Endothelial cell of umbilical vein (primary cell): ENCODE measurements at regions not wholly inside any gene's neighbourhood (a gene's known extent, or its start where the extent isn't known, plus 50 kb on each side); places are given as distances from the start of the nearest gene placed in this dataset.

Experiments used
- BruUV-seq: library from RNA; stranded (reverse); fragments of 400-500 nt; replicated peaks from 2 replicates; lab custom pipeline; 2021; lab: Mats Ljungman, UMichigan
- CTCF ChIA-PET: fragments of 300-600, 350-600 bp; sonication (Branson Sonifier 250); formaldehyde crosslinking; loops from one replicate; lab custom pipeline; 2021; ENCODE audit warnings: antibody characterized with exemption, inconsistent platforms; lab: Charles Lee
- POLR2A ChIA-PET: fragments of 300-600, 350-600 bp; sonication (Branson Sonifier 250); formaldehyde crosslinking; loops from one replicate; lab custom pipeline; 2021; ENCODE audit warnings: antibody characterized with exemption, inconsistent platforms; lab: Charles Lee
- DNase-seq: peaks from one replicate; pipeline ENCODE4 v3.0.0-alpha.2; 2011; ENCODE audit warnings: low read depth, low spot score
- FAIRE-seq: peaks from 2 replicates; lab custom pipeline; 2011; peaks lifted over from hg19 to GRCh38; lab: Jason Lieb, UNC
- H2AFZ ChIP-seq: 2 replicates; pipeline ENCODE4 v1.6.0; 2012; ENCODE audit warnings: low read depth, low read length, control low read depth, inconsistent platforms
- H3K27ac ChIP-seq: 2 replicates; pipeline ENCODE4 v1.5.1; 2011; ENCODE audit warnings: low read depth, mild to moderate bottlenecking, control low read depth, low read length, moderate library complexity; ENCODE audit not compliant: insufficient read depth
- H3K27me3 ChIP-seq, 2 experiments: 2 replicates each; pipeline versions ENCODE4 v1.6.0 to v1.6.1; 2011; ENCODE audit warnings: low read length in 2 of 2, mixed read lengths in 1 of 2; ENCODE audit not compliant: control insufficient read depth in 2 of 2, insufficient read depth in 2 of 2
- H3K36me3 ChIP-seq, 2 experiments: 2 replicates in 1 of 2; 3 replicates in 1 of 2; pipeline ENCODE4 v1.5.1; 2011; ENCODE audit warnings: low read length in 2 of 2, mild to moderate bottlenecking in 1 of 2, moderate library complexity in 1 of 2; ENCODE audit not compliant: control insufficient read depth in 2 of 2, insufficient read depth in 2 of 2; ENCODE audit errors: extremely low read depth in 1 of 2
- H3K4me1 ChIP-seq: 3 replicates; pipeline ENCODE4 v1.5.1; 2011; ENCODE audit warnings: mild to moderate bottlenecking, low read length; ENCODE audit not compliant: control insufficient read depth, insufficient read depth; ENCODE audit errors: extremely low read depth
- H3K4me2 ChIP-seq: 2 replicates; pipeline ENCODE4 v1.6.1; 2011; ENCODE audit warnings: low read length, control low read depth, mixed read lengths; ENCODE audit not compliant: insufficient read depth
- H3K4me3 ChIP-seq, 3 experiments: fragments of 200-600 bp in 1 of 3; sonication (generic), shearing (Covaris generic) in 1 of 3; replicated peaks in 1 of 3; 2 replicates each; pipeline ENCODE4 v1.5.1; 2011 to 2016; ENCODE audit warnings: control low read depth in 3 of 3, low read length in 3 of 3, mild to moderate bottlenecking in 2 of 3, inconsistent platforms in 1 of 3, low read depth in 1 of 3, moderate library complexity in 1 of 3; ENCODE audit not compliant: insufficient read depth in 1 of 3
- H3K79me2 ChIP-seq: 2 replicates; pipeline ENCODE4 v1.6.0; 2012; ENCODE audit warnings: low read length, inconsistent platforms; ENCODE audit not compliant: control insufficient read depth, insufficient read depth
- H3K9ac ChIP-seq: replicated peaks from 2 replicates; pipeline ENCODE3; 2011; ENCODE audit warnings: low read length, control low read depth; ENCODE audit not compliant: insufficient read depth; ENCODE audit errors: extremely low read depth
- H3K9me1 ChIP-seq: replicated peaks from 3 replicates; pipeline ENCODE4 v1.6.0; 2011; ENCODE audit warnings: mild to moderate bottlenecking, low read length; ENCODE audit not compliant: control insufficient read depth, insufficient read depth; ENCODE audit errors: extremely low read depth
- H3K9me3 ChIP-seq: replicated peaks from 2 replicates; pipeline ENCODE4 v1.5.1; 2012; ENCODE audit warnings: low read length, inconsistent platforms; ENCODE audit not compliant: control insufficient read depth, insufficient read depth
- H4K20me1 ChIP-seq: replicated peaks from 2 replicates; pipeline ENCODE3; 2011; ENCODE audit warnings: mild to moderate bottlenecking, low read length; ENCODE audit not compliant: control insufficient read depth, insufficient read depth; ENCODE audit errors: extremely low read depth
- EZH2 ChIP-seq: IDR thresholded peaks from 2 replicates; pipeline ENCODE4 v1.6.1; 2012; ENCODE audit warnings: borderline replicate concordance, low read depth, mild to moderate bottlenecking, moderate library complexity, low read length, inconsistent platforms; ENCODE audit not compliant: severe bottlenecking
- FOS ChIP-seq: IDR thresholded peaks from 2 replicates; pipeline ENCODE4 v1.6.1; 2011; ENCODE audit warnings: mild to moderate bottlenecking, low read length, moderate library complexity, borderline replicate concordance; ENCODE audit not compliant: insufficient read depth
- GATA2 ChIP-seq: IDR thresholded peaks from 2 replicates; pipeline ENCODE4 v1.7.0; 2011; ENCODE audit warnings: low read depth, mild to moderate bottlenecking, moderate library complexity, mixed read lengths, low read length; ENCODE audit not compliant: insufficient read length, insufficient read depth
- JUN ChIP-seq: IDR thresholded peaks from 2 replicates; pipeline ENCODE4 v1.6.1; 2011; ENCODE audit warnings: borderline replicate concordance, low read depth; ENCODE audit not compliant: insufficient read length, insufficient read depth
- MYC ChIP-seq: IDR thresholded peaks from one replicate; pipeline ENCODE4 v1.6.1; 2011; ENCODE audit warnings: mild to moderate bottlenecking, low read depth, low read length
- POLR2A ChIP-seq: IDR thresholded peaks from 2 replicates; pipeline ENCODE4 v1.6.1; 2012; ENCODE audit warnings: low read depth, mild to moderate bottlenecking, control low read depth, low read length
- POLR2AphosphoS5 ChIP-seq: IDR thresholded peaks from 2 replicates; pipeline ENCODE4 v1.6.1; 2012; ENCODE audit warnings: low read depth, mild to moderate bottlenecking, control low read depth, low read length, moderate library complexity; ENCODE audit not compliant: insufficient read depth
- dilution Hi-C: fragments of 300-500 bp; cut with MboI; formaldehyde crosslinking; loops from one replicate; pipeline ENCODE4 v1.15.0; 2019; ENCODE audit warnings: low sequenced_read_pairs; ENCODE audit not compliant: extremely low pct_ligation_motif_present
- intact Hi-C: fragments of 100-400 bp; cut with micrococcal nuclease; formaldehyde crosslinking; loops from one replicate; pipeline ENCODE4 v1.10.0; 2022
- TF ChIP-seq, protein P1 (sequence below), 2 donors: IDR thresholded peaks; 1 replicate in 1 of 2; 2 replicates in 1 of 2; pipeline ENCODE4 v1.5.1; 2011; ENCODE audit warnings: low read length in 2 of 2, mild to moderate bottlenecking in 2 of 2, moderate library complexity in 2 of 2, control low read depth in 1 of 2, inconsistent platforms in 1 of 2, low read depth in 1 of 2; ENCODE audit not compliant: insufficient read depth in 1 of 2; ENCODE audit errors: extremely low read depth in 1 of 2
- TF ChIP-seq, protein P2 (sequence below): IDR thresholded peaks from 2 replicates; pipeline ENCODE4 v1.6.1; 2011; ENCODE audit not compliant: insufficient read depth, insufficient read length

DNA sequence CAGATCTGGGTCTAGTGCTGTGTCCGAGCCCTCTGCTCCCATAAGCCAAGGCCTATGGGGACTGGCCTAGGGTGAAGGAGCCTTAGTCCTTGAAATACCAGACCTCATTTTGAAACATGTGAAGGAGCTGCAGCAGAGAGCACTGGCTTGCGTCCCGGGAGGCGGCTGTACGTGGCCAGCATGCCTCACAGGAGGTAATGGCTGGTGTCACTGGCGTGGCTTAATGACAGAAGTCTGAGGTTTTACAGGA, 72.7 kb upstream of the OTOS start:
- H3K9me1 ChIP-seq: no peaks in the 10 kb centered on the region
- H3K4me3 ChIP-seq: no peak overlapping the region
- H3K4me1 ChIP-seq: no peaks in the 10 kb centered on the region
- FAIRE-seq (no peak), DNase-seq (no peak)
- no peaks in the 10 kb centered on the region for H3K36me3 ChIP-seq
- H3K9me3 ChIP-seq: no peaks in the 10 kb centered on the region
- ChIA-PET POLR2A (no interaction called here), CTCF (no interaction called here)
- dilution Hi-C loops: no loop called here
- no peak overlapping the region for H3K9ac ChIP-seq
- intact Hi-C loops: no loop called here
- H3K27me3 ChIP-seq: no peaks in the 10 kb centered on the region
- no peaks in the 10 kb centered on the region for H4K20me1 ChIP-seq
- no peak overlapping the region for H2AFZ ChIP-seq
- no peak overlapping the region for H3K4me2 ChIP-seq
- TF ChIP-seq, protein P1, sequence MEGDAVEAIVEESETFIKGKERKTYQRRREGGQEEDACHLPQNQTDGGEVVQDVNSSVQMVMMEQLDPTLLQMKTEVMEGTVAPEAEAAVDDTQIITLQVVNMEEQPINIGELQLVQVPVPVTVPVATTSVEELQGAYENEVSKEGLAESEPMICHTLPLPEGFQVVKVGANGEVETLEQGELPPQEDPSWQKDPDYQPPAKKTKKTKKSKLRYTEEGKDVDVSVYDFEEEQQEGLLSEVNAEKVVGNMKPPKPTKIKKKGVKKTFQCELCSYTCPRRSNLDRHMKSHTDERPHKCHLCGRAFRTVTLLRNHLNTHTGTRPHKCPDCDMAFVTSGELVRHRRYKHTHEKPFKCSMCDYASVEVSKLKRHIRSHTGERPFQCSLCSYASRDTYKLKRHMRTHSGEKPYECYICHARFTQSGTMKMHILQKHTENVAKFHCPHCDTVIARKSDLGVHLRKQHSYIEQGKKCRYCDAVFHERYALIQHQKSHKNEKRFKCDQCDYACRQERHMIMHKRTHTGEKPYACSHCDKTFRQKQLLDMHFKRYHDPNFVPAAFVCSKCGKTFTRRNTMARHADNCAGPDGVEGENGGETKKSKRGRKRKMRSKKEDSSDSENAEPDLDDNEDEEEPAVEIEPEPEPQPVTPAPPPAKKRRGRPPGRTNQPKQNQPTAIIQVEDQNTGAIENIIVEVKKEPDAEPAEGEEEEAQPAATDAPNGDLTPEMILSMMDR (IDR thresholded peaks at IDR 0.05; ENCODE audit: extremely low read depth in 1 of 2, insufficient read depth in 1 of 2, low read depth in 1 of 2, low read length in 2 of 2): no peak
- TF ChIP-seq JUN: no peak
- TF ChIP-seq MYC: no peak
- no TSS peak for BruUV-seq
- H3K27ac ChIP-seq: no peak overlapping the region
- no peaks in the 10 kb centered on the region for H3K79me2 ChIP-seq

DNA sequence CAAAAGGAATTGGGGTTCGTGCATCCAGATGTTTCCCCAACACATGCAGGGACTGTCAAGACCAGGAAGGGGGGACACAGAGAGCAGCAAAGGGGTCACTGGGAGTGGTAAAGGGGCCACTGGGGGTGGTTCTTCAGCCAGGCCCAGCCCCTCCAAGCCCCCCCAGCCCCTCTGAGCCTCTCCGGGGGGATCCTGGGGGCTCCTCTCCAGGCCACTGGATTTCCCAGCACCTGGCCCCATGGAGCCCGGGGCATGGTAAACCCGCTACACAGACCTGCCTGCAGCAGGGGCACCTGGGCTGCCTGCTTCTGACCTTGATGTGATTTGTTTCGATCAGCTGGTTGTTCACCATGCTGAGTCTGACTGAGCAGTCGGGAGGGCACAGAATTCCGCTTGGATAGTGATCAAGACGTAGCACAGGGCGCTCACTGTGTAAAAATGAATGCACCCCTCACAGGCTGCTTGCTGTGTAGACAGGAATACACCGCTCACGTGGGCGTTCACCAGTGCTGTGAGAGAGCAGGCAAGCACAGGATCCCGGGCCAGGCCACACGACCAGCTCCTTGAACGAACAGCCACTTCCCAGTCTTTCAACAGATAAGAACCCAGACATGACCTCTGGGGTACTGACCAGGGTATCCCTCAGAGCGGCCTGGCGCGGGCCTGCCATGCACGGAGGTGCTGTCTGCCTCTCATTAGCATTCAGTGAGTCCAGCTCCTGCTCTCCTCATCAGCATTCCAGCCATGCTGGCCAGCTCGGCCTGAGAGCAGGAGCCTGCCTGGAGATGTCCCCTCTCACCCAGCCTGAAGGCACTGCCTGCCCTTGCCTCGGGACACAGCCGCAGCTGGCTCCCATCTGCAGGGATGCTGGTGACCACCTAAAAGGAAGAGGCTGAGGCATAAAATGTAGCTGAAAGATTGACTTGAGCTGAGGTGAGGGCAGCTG, 73.3 kb upstream of the OTOS start:
- dilution Hi-C loops (no loop called here), intact Hi-C loops (no loop called here)
- Histone ChIP-seq H3K4me2 (no peak overlapping the region), H3K9me1 (no peaks in the 10 kb centered on the region), H3K9me3 (no peaks in the 10 kb centered on the region), H2AFZ (no peak overlapping the region), H3K4me1 (no peaks in the 10 kb centered on the region), H3K27me3 (no peaks in the 10 kb centered on the region), H3K9ac (no peak overlapping the region), H3K4me3 (no peak overlapping the region), H4K20me1 (no peaks in the 10 kb centered on the region), H3K27ac (no peak overlapping the region), H3K79me2 (no peaks in the 10 kb centered on the region), H3K36me3 (no peaks in the 10 kb centered on the region)
- POLR2A ChIA-PET: no interaction called here
- CTCF ChIA-PET: interaction anchor here (0.9 to 1.5 kb wide), 2 partner anchors 10 to 19 kb away, joined by 3 to 6 read pairs; no protein-coding TSS in a partner anchor
- BruUV-seq: no TSS peak
- no peak for DNase-seq
- TF ChIP-seq, protein P2, sequence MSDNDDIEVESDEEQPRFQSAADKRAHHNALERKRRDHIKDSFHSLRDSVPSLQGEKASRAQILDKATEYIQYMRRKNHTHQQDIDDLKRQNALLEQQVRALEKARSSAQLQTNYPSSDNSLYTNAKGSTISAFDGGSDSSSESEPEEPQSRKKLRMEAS: no peak
- TF ChIP-seq, protein P1 (IDR thresholded peaks at IDR 0.05; ENCODE audit: extremely low read depth in 1 of 2, insufficient read depth in 1 of 2, low read depth in 1 of 2, low read length in 2 of 2): no peak
- TF ChIP-seq MYC (no peak), FOS (no peak), JUN (no peak), GATA2 (no peak), EZH2 (no peak), POLR2A (no peak), POLR2AphosphoS5 (no peak)
- no peak for FAIRE-seq
